GM19372 (cell line): ENCODE measurements at regions not wholly inside any gene's neighbourhood (a gene's known extent, or its start where the extent isn't known, plus 50 kb on each side); places are given as distances from the start of the nearest gene placed in this dataset.

Experiments used
- ATAC-seq: cut with Tn5 transposase; IDR thresholded peaks from one replicate; pipeline ENCODE4 v1.9.1; 2021; ENCODE audit warnings: mild to moderate bottlenecking, low read depth, moderate library complexity; ENCODE audit not compliant: unreplicated experiment

DNA sequence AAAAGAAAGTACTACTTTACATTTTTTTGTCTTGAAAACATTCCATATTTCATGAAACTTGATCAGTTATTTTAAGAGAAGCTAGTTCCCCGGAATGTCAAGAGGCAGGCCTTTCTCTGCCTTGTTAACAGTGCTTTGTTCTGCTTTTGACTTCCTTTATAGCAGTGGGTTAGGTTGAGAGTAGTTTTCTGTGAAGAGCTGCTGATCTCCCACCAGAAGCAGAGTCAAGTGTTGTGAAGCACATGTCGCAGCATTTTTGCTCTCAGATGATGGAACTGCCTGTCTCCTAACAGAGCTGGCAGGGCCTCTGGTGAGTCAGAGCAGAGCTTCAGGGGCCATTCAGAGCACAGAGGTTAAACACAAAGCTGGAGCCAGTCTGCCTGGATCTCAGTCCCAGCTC, 871.8 kb downstream of the SLC4A3 start:
- no peak for ATAC-seq

DNA sequence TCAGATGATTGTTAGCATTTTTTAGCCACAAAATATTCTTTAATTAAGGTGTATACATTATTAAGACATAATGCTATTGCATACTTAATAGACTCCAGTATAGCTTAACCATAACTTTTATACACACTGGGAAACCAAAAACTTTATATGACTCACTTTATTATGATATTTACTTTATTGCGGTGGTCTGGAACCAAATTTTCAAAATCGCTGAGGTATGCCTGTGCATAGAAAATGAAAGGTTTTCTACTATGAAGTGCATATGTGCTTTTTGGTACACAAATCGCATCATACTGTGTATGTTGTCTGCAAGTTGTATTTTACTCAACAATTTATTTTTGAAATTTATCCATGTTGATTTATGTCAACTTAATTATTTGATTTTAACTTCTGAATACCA, 875.1 kb downstream of the SLC4A3 start:
- ATAC-seq = no peak

- ATAC-seq = no peak
These were observed 876.0 kb downstream of the SLC4A3 start for GRCh38 chr2:220503431-220503830.

DNA sequence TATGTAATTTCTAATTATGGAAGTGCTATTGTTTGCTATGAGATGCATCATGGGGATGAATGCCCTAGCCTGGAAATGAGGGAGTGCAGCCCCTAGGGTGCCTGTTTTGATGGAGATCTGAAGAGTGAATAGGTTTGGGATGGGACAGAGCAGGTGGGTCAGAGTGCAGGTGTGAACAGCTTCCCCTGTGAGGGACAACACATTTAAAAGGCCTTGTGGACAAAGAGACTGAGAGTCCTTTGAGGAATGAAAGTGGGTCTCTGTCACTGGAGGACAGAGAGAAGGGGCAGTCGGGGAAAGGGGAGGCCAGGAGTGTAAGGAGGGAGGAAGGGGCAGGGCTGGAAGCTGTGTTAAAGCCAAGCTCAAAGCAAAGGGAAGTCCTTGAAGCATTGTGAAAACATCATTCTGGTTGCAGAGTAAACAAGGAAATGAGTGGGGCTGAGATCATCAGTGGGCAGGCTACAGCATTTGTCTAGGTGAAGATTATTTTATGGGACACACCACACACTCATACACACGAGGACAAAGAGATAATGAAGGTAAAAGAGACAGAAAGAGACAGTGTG, 877.6 kb downstream of the SLC4A3 start:
- ATAC-seq = no peak

GRCh38 chr2:220506466-220506865, 879.0 kb downstream of the SLC4A3 start:
- ATAC-seq = no peak

DNA sequence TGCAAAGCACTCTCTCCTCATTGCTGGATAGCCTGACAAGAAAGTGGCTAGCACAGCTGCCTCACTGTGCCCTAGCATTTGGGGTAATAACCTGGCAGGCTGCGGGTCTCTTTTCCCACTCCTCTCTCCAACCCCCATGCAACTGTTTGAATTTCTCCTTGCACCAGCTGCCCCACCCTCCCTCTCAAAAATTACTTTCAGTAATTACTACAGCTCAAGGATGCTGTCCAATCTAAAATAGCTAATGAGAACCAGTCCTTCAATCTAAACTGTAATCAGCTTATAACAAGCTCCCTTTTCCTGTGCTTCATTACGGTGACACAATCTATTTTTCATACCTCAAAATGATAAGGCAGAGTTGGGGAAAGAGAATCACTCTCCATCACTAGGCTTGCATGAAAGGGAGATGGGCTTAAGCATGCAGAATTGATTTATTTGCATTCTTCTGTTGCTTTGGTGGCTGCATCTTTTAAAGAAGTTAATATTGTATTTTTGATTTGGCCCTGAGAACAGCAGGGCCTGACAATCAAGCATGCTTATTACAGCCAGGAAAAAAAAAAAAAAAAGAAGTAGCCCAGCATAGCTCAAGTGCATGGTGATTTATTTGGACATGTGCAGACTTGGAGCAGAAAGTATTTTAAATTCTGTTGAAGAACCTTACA, 881.8 kb downstream of the SLC4A3 start:
- no peak for ATAC-seq

- ATAC-seq = no peak
These were observed 882.5 kb downstream of the SLC4A3 start for GRCh38 chr2:220509966-220510365.

- ATAC-seq = no peak
These were observed 883.2 kb downstream of the SLC4A3 start for GRCh38 chr2:220510668-220511067.

GRCh38 chr2:220512419-220512818, 885.0 kb downstream of the SLC4A3 start:
- ATAC-seq = no peak

- ATAC-seq = no peak
These were observed 886.3 kb downstream of the SLC4A3 start for GRCh38 chr2:220513573-220514288.

- ATAC-seq = no peak
These were observed 894.1 kb downstream of the SLC4A3 start for GRCh38 chr2:220521551-220521950.

GRCh38 chr2:220528180-220528675, 900.8 kb downstream of the SLC4A3 start:
- ATAC-seq = no peak

DNA sequence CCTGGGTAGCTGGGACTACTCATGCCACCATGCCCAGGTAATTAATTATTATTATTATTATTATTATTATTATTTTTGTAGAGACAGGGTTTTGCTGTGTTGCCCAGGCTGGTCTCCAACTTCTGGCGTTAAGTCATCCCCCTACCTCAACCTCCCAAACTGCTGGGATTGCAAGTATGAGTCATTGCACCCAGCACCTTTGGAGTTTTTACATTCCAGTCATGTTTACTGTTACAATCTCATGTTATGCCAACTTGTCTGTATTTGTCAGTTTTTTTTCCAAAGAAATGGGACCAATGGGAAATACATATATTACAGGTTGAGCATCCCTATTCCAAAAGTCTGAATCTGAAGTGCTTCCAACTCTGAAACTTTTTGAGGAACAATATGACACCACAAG, 903.8 kb downstream of the SLC4A3 start:
- ATAC-seq = no peak

GRCh38 chr2:220533485-220533884, 906.1 kb downstream of the SLC4A3 start:
- ATAC-seq = no peak

- no peak for ATAC-seq
These were observed 912.1 kb downstream of the SLC4A3 start for GRCh38 chr2:220539481-220539880.

DNA sequence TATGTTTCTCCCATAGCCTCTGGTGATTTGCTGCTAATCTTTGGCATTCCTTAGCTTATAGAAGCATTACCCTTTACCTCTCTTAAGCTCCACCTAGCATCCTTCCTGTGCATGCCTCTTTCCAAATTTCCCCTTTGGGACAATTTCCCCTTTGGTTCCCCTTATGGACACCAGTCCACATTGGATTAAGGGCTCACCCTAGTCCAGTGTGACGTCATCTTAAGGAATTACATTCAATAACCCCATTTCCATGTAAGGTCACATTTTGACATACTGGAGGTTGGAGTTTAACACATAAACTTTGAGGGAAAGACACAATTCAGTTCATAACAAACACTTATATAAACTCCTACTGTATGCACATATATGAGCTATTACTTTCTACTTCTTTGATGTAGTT, 916.6 kb downstream of the SLC4A3 start:
- no peak for ATAC-seq

DNA sequence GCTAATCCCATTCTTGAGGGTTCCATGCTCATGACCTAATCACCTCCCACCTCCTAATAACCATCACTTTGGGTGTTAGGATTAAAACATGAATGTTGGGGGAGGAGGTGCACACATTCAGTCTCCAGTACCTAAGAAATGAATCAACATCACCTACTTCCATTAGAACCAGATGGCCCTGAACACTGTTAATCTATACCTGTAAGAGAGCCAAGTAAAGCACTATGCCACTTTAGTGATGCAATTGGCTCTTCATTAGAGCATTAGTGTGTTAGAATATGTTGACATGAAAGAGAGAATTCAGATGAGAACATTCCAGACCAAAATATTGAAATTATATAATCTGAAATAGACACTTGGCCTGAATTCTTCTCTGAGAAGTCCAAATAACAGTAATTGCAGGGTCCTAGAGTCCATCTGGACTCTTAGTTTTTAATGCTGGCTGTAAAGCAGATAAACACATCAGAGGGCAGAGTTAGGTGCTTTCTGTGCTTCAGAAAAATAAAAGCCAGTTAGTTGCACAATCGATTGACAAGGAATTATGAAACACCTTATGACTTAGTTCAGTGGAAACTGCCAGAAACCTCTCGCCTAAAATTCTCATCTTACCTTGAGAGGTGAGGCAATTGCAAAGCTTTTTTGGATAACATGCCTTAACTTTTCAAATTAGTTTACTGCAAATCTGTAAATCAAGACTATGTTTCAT, 923.7 kb downstream of the SLC4A3 start:
- no peak for ATAC-seq

DNA sequence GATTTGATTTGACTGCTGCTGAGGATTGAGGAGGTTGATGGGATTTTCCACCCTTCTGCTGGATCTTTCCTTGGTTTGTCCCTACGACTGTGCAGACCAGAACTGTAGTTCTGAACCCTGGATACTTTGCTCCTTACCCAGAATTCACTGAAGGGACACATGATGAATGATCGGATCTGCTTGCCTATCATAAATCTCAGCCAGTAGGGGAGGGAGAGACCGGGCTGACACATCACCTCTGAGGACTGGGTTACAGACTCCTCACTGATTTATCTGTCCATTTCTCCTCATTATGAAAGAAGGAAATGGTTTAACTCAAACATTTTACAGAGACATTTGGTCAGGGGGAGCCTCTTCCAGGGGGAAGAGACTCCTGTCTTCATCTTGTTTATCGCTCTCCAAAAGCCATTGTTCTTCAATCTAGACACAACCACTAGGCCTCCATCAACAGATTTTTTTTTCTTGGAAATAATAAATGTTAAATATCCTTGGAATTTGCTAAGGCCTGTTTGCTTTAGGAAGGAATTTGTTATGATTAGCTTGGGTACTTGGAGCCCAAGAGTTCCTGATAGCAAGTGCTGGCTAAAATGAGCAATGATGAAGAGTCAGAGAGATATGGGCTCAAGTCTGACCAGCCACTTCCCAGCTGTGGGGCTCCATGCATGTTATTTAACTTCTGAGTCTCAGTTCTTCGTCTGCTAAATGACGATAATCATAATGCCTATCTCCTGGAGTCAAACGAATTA, 925.5 kb downstream of the SLC4A3 start:
- no peak for ATAC-seq

- no peak for ATAC-seq
These were observed 928.7 kb downstream of the SLC4A3 start for GRCh38 chr2:220555961-220556630.

DNA sequence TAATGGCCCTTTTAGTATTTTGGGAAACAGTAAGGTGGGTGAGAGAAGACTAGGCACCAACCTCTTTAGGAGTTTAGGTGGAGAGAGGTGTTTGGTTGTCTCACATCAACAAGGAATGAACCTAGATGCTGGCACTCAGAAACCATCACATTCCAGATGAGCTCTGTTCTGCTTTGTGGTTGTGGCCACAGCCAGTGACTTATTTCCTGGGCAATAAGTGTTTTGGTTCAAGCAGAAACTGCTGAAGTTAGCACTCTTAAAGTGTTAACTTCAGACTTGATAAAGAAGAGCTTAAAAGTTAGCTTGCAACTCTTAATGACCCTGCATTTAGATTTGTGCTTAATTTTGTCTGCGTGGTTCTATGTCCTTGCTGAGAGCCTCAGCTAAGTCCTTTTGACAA, 929.2 kb downstream of the SLC4A3 start:
- no peak for ATAC-seq
